OCI-LY1 (cell line): ENCODE measurements at regions not wholly inside any gene's neighbourhood (a gene's known extent, or its start where the extent isn't known, plus 50 kb on each side); places are given as distances from the start of the nearest gene placed in this dataset.

ENCODE experiments used
- H2AFZ ChIP-seq: fragments of 200-600 bp; sonication (generic), shearing (Covaris generic); 2 replicates; pipeline ENCODE4 v1.6.0; 2014; ENCODE audit warnings: antibody characterized with exemption, mild to moderate bottlenecking, low read length
- H3F3A ChIP-seq: fragments of 200-600 bp; sonication (generic), shearing (Covaris generic); 2 replicates; pipeline ENCODE4 v1.6.0; 2014; ENCODE audit warnings: mild to moderate bottlenecking, antibody characterized with exemption, low read length, moderate library complexity; ENCODE audit not compliant: insufficient read depth
- H3K27ac ChIP-seq: fragments of 200-600 bp; sonication (generic); 2 replicates; pipeline ENCODE4 v1.5.1; 2014; ENCODE audit warnings: low read length, mixed run types, mild to moderate bottlenecking, low read depth; ENCODE audit not compliant: poor library complexity, severe bottlenecking
- H3K27me3 ChIP-seq: fragments of 200-600 bp; sonication (generic); 2 replicates; pipeline ENCODE4 v1.6.0; 2014; ENCODE audit warnings: antibody characterized with exemption, mild to moderate bottlenecking, low read length, moderate library complexity; ENCODE audit not compliant: insufficient read depth
- H3K36me3 ChIP-seq: fragments of 200-600 bp; sonication (generic); 2 replicates; pipeline ENCODE4 v1.6.1; 2014; ENCODE audit warnings: mild to moderate bottlenecking, antibody characterized with exemption, low read length, moderate library complexity, mixed read lengths; ENCODE audit not compliant: insufficient read depth
- H3K4me1 ChIP-seq: fragments of 200-600 bp; sonication (generic); 2 replicates; pipeline ENCODE4 v1.5.1; 2014; ENCODE audit warnings: mild to moderate bottlenecking, low read length, moderate library complexity; ENCODE audit not compliant: insufficient read depth, severe bottlenecking
- H3K4me2 ChIP-seq: fragments of 200-600 bp; sonication (generic), shearing (Covaris generic); 2 replicates; pipeline ENCODE4 v1.6.1; 2014; ENCODE audit warnings: low read length
- H3K4me3 ChIP-seq: fragments of 200-600 bp; sonication (generic); 2 replicates; pipeline ENCODE4 v1.5.1; 2014; ENCODE audit warnings: low read length, low read depth, mild to moderate bottlenecking, mixed read lengths; ENCODE audit not compliant: poor library complexity, severe bottlenecking
- H3K79me2 ChIP-seq: fragments of 200-600 bp; shearing (Covaris generic); 2 replicates; pipeline ENCODE4 v1.6.1; 2016; ENCODE audit warnings: mixed run types, low read length, mixed read lengths; ENCODE audit not compliant: insufficient read depth
- H3K9ac ChIP-seq: fragments of 200-600 bp; sonication (generic), shearing (Covaris generic); 2 replicates; pipeline ENCODE4 v1.6.1; 2014; ENCODE audit warnings: mild to moderate bottlenecking, low read length, mixed read lengths
- H3K9me2 ChIP-seq: fragments of 200-600 bp; sonication (generic), shearing (Covaris generic); 2 replicates; pipeline ENCODE4 v1.6.1; 2014; ENCODE audit warnings: low read depth, mild to moderate bottlenecking, low read length, mixed read lengths
- H3K9me3 ChIP-seq: fragments of 200-600 bp; shearing (Covaris generic); 2 replicates; pipeline ENCODE4 v1.6.1; 2014; ENCODE audit warnings: low read length, mixed read lengths
- H4K20me1 ChIP-seq: fragments of 200-600 bp; sonication (generic), shearing (Covaris generic); 2 replicates; pipeline ENCODE4 v1.6.0; 2016; ENCODE audit warnings: mild to moderate bottlenecking, low read length; ENCODE audit not compliant: insufficient read depth
- EZH2 ChIP-seq: fragments of 200-600 bp; sonication (generic), shearing (Covaris generic); IDR thresholded peaks from 2 replicates; pipeline ENCODE4 v1.8.0; 2017; ENCODE audit warnings: borderline replicate concordance, mixed run types, mild to moderate bottlenecking, antibody characterized with exemption, low read length, moderate library complexity, mixed read lengths
- TF ChIP-seq, protein P1 (sequence below): fragments of 200-600 bp; sonication (generic), shearing (Covaris generic); IDR thresholded peaks from 2 replicates; pipeline ENCODE4 v1.5.1; 2017; ENCODE audit warnings: mild to moderate bottlenecking, antibody characterized with exemption, low read length, moderate library complexity, mixed read lengths

DNA sequence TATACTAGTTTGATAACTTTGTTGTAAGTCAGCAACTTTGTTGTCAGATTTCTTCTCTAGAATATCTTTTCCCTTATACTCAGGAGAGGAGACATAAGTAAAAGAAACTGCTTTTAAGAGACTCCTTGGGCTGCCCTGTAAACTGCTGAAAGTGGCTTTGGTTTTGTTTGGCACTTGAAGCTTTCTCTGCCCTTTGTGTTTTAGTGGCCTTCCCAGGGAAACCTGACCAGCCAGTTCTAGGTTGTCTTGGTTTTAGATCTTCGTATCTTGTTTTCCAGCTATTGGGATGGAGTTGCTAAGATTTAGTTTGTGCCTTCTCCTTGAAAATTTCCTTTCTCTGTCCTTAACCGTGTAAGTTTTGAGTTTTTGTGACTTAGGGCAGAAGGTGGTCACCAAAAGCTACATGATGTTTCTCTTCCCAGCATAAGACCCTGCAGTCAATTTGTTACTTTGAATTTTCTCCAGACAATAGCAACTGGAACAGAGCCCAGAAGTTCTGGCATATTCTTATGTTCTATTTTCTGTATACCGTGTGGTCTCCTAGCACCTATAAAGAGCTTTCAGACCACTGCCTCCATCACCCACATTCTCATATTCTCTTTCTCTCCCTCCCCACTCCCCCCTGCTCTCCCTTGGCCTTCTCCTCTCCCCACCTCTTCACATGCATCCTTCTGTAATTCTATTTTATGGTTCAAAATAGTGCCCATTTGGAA is 81.1 kb downstream of the BOLA3 start:
- no peaks in the 10 kb centered on the region for H3K9me2 ChIP-seq

GRCh38 chr2:74067221-74067747 is 80.4 kb downstream of the BOLA3 start:
- Histone ChIP-seq H3K27me3 (no peaks in the 10 kb centered on the region), H3K79me2 (no peaks in the 10 kb centered on the region), H3K4me3 (no peak overlapping the region), H4K20me1 (no peaks in the 10 kb centered on the region), H3K4me2 (no peak overlapping the region), H3K9ac (no peak overlapping the region), H3K9me2 (no peaks in the 10 kb centered on the region), H3K9me3 (no peaks in the 10 kb centered on the region; the same call in 1 of the 2 replicates), H2AFZ (no peak overlapping the region), H3K36me3 (peaks cover 4% of the 10 kb centered on the region), H3K4me1 (no peaks in the 10 kb centered on the region), H3F3A (no peaks in the 10 kb centered on the region), H3K27ac (no peak overlapping the region)
- TF ChIP-seq, protein P1, sequence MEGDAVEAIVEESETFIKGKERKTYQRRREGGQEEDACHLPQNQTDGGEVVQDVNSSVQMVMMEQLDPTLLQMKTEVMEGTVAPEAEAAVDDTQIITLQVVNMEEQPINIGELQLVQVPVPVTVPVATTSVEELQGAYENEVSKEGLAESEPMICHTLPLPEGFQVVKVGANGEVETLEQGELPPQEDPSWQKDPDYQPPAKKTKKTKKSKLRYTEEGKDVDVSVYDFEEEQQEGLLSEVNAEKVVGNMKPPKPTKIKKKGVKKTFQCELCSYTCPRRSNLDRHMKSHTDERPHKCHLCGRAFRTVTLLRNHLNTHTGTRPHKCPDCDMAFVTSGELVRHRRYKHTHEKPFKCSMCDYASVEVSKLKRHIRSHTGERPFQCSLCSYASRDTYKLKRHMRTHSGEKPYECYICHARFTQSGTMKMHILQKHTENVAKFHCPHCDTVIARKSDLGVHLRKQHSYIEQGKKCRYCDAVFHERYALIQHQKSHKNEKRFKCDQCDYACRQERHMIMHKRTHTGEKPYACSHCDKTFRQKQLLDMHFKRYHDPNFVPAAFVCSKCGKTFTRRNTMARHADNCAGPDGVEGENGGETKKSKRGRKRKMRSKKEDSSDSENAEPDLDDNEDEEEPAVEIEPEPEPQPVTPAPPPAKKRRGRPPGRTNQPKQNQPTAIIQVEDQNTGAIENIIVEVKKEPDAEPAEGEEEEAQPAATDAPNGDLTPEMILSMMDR: no peak
- TF ChIP-seq EZH2: no peak

More for the DNA sequence above, 81.1 kb downstream of the BOLA3 start:
- Histone ChIP-seq H3K27me3 (no peaks in the 10 kb centered on the region), H2AFZ (no peak overlapping the region), H3K79me2 (no peaks in the 10 kb centered on the region), H3K4me3 (no peak overlapping the region), H4K20me1 (no peaks in the 10 kb centered on the region), H3K4me2 (no peak overlapping the region), H3K36me3 (peaks cover 4% of the 10 kb centered on the region), H3F3A (no peaks in the 10 kb centered on the region), H3K9me3 (no peaks in the 10 kb centered on the region; the same call in 1 of the 2 replicates), H3K4me1 (no peaks in the 10 kb centered on the region), H3K27ac (no peak overlapping the region), H3K9ac (no peak overlapping the region)
- TF ChIP-seq, protein P1: no peak
- TF ChIP-seq EZH2: no peak

DNA sequence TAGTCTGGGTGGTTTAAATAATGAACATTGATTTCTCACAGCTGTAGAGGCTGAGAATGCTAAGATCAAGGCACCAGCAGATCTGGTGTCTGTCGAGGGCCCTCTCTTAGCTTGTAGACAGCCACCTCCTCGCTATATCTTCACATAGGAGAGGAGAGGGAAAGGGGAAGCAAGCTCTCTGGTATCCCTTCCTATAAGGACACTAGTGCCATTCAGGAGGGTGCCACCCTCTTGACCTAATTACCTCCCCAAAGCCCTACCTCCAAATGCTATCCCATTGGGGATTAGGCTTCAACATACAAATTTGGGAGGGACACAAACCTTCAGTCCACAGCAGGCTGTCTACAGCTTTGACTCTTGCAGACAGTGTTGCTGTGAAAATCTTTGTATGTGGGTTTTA is 76.7 kb downstream of the BOLA3 start:
- H3F3A ChIP-seq: no peaks in the 10 kb centered on the region
- H3K4me2 ChIP-seq: no peak overlapping the region
- no peak overlapping the region for H3K27ac ChIP-seq
- H3K9me2 ChIP-seq: no peaks in the 10 kb centered on the region
- no peak overlapping the region for H3K9ac ChIP-seq
- H2AFZ ChIP-seq: no peak overlapping the region
- no peaks in the 10 kb centered on the region for H3K9me3 ChIP-seq
- H3K79me2 ChIP-seq: no peaks in the 10 kb centered on the region
- no peaks in the 10 kb centered on the region for H3K27me3 ChIP-seq
- no peaks in the 10 kb centered on the region for H4K20me1 ChIP-seq
- TF ChIP-seq, protein P1: no peak
- no peak for TF ChIP-seq EZH2
- no peaks in the 10 kb centered on the region for H3K4me1 ChIP-seq
- H3K36me3 ChIP-seq: peaks cover 8% of the 10 kb centered on the region
- H3K4me3 ChIP-seq: no peak overlapping the region
